HL-60 (cell line): ENCODE measurements at regions not wholly inside any gene's neighbourhood (a gene's known extent, or its start where the extent isn't known, plus 50 kb on each side); places are given as distances from the start of the nearest gene placed in this dataset.
"Not testable (repeated sequence)": the region's sequence is repeated elsewhere in the genome, so short reads cannot be mapped to it uniquely, and the experiment has no call there.

Experiments used
- DNase-seq, 2 experiments: peaks; one replicate each; pipeline ENCODE4 v3.0.0-alpha.2; 2010 to 2020; ENCODE audit warnings: low read depth in 1 of 2, low spot score in 1 of 2
- H3K27ac ChIP-seq: fragments of 250-450 bp; sonication (Bioruptor Pico); replicated peaks from 2 replicates; pipeline ENCODE4 v1.5.1; 2020; ENCODE audit warnings: mild to moderate bottlenecking, moderate library complexity
- H3K27me3 ChIP-seq: fragments of 250-450 bp; sonication (Bioruptor Pico); 2 replicates; pipeline ENCODE4 v1.5.1; 2021; ENCODE audit warnings: mild to moderate bottlenecking, moderate library complexity; ENCODE audit not compliant: insufficient read depth, poor library complexity, severe bottlenecking
- H3K4me3 ChIP-seq: replicated peaks from 2 replicates; pipeline ENCODE4 v1.5.1; 2011; ENCODE audit warnings: mild to moderate bottlenecking, control low read depth, low read length; ENCODE audit not compliant: insufficient read depth
- CTCF ChIP-seq: IDR thresholded peaks from one replicate; pipeline ENCODE4 v1.5.1; 2011; ENCODE audit warnings: low read length, control low read depth, inconsistent platforms; ENCODE audit not compliant: insufficient read depth
- GABPA ChIP-seq: IDR thresholded peaks from 2 replicates; pipeline ENCODE4 v1.6.1; 2012; ENCODE audit warnings: low read depth
- POLR2AphosphoS5 ChIP-seq: IDR thresholded peaks from 2 replicates; pipeline ENCODE4 v1.6.1; 2012; ENCODE audit warnings: low read depth
- SPI1 ChIP-seq: IDR thresholded peaks from 2 replicates; pipeline ENCODE4 v1.6.1; 2012; ENCODE audit warnings: low read depth, mild to moderate bottlenecking, borderline replicate concordance
- TF ChIP-seq, protein P1 (sequence below): IDR thresholded peaks from 2 replicates; pipeline ENCODE4 v1.6.1; 2012; ENCODE audit warnings: low read depth; ENCODE audit not compliant: insufficient replicate concordance

DNA sequence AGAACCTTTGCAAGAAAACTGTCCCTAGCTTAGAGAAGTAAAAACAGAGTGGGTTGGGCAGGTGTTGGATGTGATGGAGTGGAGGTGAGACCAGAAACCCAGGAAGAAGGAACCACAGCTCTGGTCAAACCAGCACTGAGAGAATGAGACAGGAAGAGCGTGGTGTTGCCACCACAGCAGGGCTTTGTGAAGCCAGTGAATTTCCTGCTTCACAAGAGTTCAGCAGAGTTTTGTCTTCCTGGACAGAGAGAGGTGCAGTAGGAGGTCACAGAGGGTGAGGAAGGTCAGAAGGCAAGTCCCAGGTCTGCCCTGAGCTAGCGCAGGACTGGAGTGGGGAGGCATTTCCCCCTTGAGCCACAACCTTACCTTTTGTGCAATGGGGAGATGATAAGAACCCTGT is 2306.2 kb upstream of the ACO1 start:
- Histone ChIP-seq H3K4me3 (no peak overlapping the region), H3K27me3 (no peaks in the 10 kb centered on the region), H3K27ac (no peak overlapping the region)
- no peak for TF ChIP-seq CTCF
- TF ChIP-seq, protein P1, sequence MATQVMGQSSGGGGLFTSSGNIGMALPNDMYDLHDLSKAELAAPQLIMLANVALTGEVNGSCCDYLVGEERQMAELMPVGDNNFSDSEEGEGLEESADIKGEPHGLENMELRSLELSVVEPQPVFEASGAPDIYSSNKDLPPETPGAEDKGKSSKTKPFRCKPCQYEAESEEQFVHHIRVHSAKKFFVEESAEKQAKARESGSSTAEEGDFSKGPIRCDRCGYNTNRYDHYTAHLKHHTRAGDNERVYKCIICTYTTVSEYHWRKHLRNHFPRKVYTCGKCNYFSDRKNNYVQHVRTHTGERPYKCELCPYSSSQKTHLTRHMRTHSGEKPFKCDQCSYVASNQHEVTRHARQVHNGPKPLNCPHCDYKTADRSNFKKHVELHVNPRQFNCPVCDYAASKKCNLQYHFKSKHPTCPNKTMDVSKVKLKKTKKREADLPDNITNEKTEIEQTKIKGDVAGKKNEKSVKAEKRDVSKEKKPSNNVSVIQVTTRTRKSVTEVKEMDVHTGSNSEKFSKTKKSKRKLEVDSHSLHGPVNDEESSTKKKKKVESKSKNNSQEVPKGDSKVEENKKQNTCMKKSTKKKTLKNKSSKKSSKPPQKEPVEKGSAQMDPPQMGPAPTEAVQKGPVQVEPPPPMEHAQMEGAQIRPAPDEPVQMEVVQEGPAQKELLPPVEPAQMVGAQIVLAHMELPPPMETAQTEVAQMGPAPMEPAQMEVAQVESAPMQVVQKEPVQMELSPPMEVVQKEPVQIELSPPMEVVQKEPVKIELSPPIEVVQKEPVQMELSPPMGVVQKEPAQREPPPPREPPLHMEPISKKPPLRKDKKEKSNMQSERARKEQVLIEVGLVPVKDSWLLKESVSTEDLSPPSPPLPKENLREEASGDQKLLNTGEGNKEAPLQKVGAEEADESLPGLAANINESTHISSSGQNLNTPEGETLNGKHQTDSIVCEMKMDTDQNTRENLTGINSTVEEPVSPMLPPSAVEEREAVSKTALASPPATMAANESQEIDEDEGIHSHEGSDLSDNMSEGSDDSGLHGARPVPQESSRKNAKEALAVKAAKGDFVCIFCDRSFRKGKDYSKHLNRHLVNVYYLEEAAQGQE: no peak
- TF ChIP-seq POLR2AphosphoS5: no peak
- no peak for TF ChIP-seq GABPA
- TF ChIP-seq SPI1: no peak
- no peak for DNase-seq

GRCh38 chr9:30089428-30089827 is 2295.0 kb upstream of the ACO1 start:
- TF ChIP-seq GABPA: no peak
- no peak for TF ChIP-seq POLR2AphosphoS5
- TF ChIP-seq SPI1: no peak
- TF ChIP-seq CTCF: no peak
- TF ChIP-seq, protein P1: no peak
- DNase-seq: no peak
- Histone ChIP-seq H3K4me3 (no peak overlapping the region), H3K27me3 (no peaks in the 10 kb centered on the region), H3K27ac (no peak overlapping the region)

- no peaks in the 10 kb centered on the region for H3K27me3 ChIP-seq
- TF ChIP-seq, protein P1: no peak
- TF ChIP-seq CTCF (no peak), SPI1 (no peak), GABPA (no peak), POLR2AphosphoS5 (no peak)
- H3K4me3 ChIP-seq: no peak overlapping the region
- no peak overlapping the region for H3K27ac ChIP-seq
- no peak for DNase-seq
Observed at GRCh38 chr9:30103647-30104394, 2280.6 kb upstream of the ACO1 start.

DNA sequence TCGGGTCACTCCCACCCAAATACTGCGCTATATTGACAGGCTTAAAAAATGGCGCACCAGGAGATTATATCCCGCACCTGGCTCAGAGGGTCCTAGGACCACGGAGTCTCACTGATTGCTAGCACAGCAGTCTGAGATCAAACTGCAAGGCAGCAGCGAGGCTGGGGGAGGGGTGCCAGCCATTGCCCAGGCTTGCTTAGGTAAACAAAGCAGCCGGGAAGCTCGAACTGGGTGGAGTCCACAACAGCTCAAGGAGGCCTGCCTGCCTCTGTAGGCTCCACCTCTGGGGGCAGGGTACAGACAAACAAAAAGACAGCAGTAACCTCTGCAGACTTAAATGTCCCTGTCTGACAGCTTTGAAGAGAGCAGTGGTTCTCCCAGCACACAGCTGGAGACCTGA is 2277.3 kb upstream of the ACO1 start:
- not testable (repeated sequence) for H3K4me3 ChIP-seq, H3K27me3 ChIP-seq, DNase-seq, H3K27ac ChIP-seq
